ENCODE measurements at regions not wholly inside any gene's neighbourhood (a gene's known extent, or its start where the extent isn't known, plus 50 kb on each side); places are given as distances from the start of the nearest gene placed in this dataset.

DNA sequence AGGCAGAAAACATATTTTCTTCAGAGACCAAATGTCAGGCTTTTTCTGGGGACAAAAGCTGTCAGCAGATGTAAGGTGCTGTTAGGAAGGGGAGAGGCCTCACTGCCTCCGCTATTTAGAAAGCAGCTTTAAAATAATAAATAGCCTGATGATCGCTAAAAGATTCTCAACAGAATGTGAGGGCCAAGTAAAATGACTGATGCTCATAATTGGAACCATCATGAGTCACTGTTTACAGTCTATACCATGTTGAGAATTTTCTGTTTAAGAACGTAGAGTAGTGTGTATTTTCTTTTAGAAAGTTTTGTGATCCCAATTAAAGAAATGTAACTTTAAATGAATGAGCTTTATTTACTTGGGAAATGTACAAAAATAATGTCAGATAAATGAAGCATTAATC lies 220.0 kb downstream of the CLIC5 start:
- no peak for TF ChIP-seq POLR2A (IDR thresholded peaks at IDR 0.05)
- TF ChIP-seq POLR2AphosphoS5 (IDR thresholded peaks at IDR 0.05): no peak
- TF ChIP-seq, protein P1, sequence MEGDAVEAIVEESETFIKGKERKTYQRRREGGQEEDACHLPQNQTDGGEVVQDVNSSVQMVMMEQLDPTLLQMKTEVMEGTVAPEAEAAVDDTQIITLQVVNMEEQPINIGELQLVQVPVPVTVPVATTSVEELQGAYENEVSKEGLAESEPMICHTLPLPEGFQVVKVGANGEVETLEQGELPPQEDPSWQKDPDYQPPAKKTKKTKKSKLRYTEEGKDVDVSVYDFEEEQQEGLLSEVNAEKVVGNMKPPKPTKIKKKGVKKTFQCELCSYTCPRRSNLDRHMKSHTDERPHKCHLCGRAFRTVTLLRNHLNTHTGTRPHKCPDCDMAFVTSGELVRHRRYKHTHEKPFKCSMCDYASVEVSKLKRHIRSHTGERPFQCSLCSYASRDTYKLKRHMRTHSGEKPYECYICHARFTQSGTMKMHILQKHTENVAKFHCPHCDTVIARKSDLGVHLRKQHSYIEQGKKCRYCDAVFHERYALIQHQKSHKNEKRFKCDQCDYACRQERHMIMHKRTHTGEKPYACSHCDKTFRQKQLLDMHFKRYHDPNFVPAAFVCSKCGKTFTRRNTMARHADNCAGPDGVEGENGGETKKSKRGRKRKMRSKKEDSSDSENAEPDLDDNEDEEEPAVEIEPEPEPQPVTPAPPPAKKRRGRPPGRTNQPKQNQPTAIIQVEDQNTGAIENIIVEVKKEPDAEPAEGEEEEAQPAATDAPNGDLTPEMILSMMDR (IDR thresholded peaks at IDR 0.05): no peak
